Suprapubic skin (tissue), 3 donors: ENCODE measurements at regions not wholly inside any gene's neighbourhood (a gene's known extent, or its start where the extent isn't known, plus 50 kb on each side); places are given as distances from the start of the nearest gene placed in this dataset.

Source experiments
- EP300 ChIP-seq: sonication (generic); formaldehyde crosslinking; IDR thresholded peaks from one replicate; pipeline ENCODE4 v1.6.1; 2017; ENCODE audit warnings: antibody characterized with exemption
- POLR2A ChIP-seq, 2 donors: fragments of 450-650 bp; IDR thresholded peaks; one replicate each; pipeline ENCODE4 v1.6.1; 2017; ENCODE audit warnings: antibody characterized with exemption in 2 of 2, mild to moderate bottlenecking in 2 of 2, moderate library complexity in 2 of 2
- TF ChIP-seq, protein P1 (sequence below), 2 donors: fragments of 200-600 bp in 1 of 2; fragments of 450-650 bp in 1 of 2; sonication (generic) in 1 of 2; IDR thresholded peaks; one replicate each; pipeline ENCODE4 v1.5.1; 2016 to 2019; ENCODE audit warnings: antibody characterized with exemption in 2 of 2, mild to moderate bottlenecking in 1 of 2, moderate library complexity in 1 of 2

GRCh38 chr7:109836016-109836415 is 1254.9 kb upstream of the LRRN3 start:
- TF ChIP-seq, protein P1, sequence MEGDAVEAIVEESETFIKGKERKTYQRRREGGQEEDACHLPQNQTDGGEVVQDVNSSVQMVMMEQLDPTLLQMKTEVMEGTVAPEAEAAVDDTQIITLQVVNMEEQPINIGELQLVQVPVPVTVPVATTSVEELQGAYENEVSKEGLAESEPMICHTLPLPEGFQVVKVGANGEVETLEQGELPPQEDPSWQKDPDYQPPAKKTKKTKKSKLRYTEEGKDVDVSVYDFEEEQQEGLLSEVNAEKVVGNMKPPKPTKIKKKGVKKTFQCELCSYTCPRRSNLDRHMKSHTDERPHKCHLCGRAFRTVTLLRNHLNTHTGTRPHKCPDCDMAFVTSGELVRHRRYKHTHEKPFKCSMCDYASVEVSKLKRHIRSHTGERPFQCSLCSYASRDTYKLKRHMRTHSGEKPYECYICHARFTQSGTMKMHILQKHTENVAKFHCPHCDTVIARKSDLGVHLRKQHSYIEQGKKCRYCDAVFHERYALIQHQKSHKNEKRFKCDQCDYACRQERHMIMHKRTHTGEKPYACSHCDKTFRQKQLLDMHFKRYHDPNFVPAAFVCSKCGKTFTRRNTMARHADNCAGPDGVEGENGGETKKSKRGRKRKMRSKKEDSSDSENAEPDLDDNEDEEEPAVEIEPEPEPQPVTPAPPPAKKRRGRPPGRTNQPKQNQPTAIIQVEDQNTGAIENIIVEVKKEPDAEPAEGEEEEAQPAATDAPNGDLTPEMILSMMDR (IDR thresholded peaks at IDR 0.05), result no peak
- no peak for TF ChIP-seq EP300
- TF ChIP-seq POLR2A (IDR thresholded peaks at IDR 0.05), result no peak
